Stimulated activated memory B cell treated with anti-CD40 and anti-IgM and Interleukin-4, amounts not matched to agents 10 μg/mL and 1 μg/mL and 100 μg/mL, for 72 hours (primary cell): ENCODE measurements at regions not wholly inside any gene's neighbourhood (a gene's known extent, or its start where the extent isn't known, plus 50 kb on each side); places are given as distances from the start of the nearest gene placed in this dataset.
"Not testable (repeated sequence)": the region's sequence is repeated elsewhere in the genome, so short reads cannot be mapped to it uniquely, and the experiment has no call there.

Experiments
- ATAC-seq: fragments of 150-1000 bp; cut with Tn5 transposase; 2 replicates; pipeline ENCODE4 v1.10.0; 2021
- H3K27ac Mint-ChIP-seq: one replicate; pipeline ENCODE4 v1.8.0; 2022; ENCODE audit warnings: mild to moderate bottlenecking, mixed read lengths
- H3K27me3 Mint-ChIP-seq: one replicate; pipeline ENCODE4 v1.8.0; 2022; ENCODE audit warnings: mixed read lengths
- H3K36me3 Mint-ChIP-seq: one replicate; pipeline ENCODE4 v1.8.0; 2022; ENCODE audit warnings: mixed read lengths
- H3K4me1 Mint-ChIP-seq: one replicate; pipeline ENCODE4 v1.8.0; 2022; ENCODE audit warnings: mixed read lengths
- H3K4me3 Mint-ChIP-seq: one replicate; pipeline ENCODE4 v1.8.0; 2022; ENCODE audit warnings: mild to moderate bottlenecking, moderate library complexity, mixed read lengths
- H3K9me3 Mint-ChIP-seq: one replicate; pipeline ENCODE4 v1.8.0; 2022; ENCODE audit warnings: mixed read lengths

GRCh38 chr12:114529966-114530365 lies 124.0 kb upstream of the TBX5 start:
- Mint-ChIP-seq H3K36me3 (no peaks in the 10 kb centered on the region), H3K9me3 (peaks cover 3% of the 10 kb centered on the region), H3K27me3 (no peaks in the 10 kb centered on the region), H3K4me1 (no peaks in the 10 kb centered on the region), H3K27ac (no peak overlapping the region), H3K4me3 (no peak overlapping the region)
- ATAC-seq = no peak

- peaks cover 3% of the 10 kb centered on the region for H3K9me3 Mint-ChIP-seq
- no peaks in the 10 kb centered on the region for H3K36me3 Mint-ChIP-seq
- H3K4me3 Mint-ChIP-seq = no peak overlapping the region
- H3K27me3 Mint-ChIP-seq = no peaks in the 10 kb centered on the region
- no peak overlapping the region for H3K27ac Mint-ChIP-seq
- no peak for ATAC-seq
- H3K4me1 Mint-ChIP-seq = no peaks in the 10 kb centered on the region
These were observed 122.8 kb upstream of the TBX5 start for GRCh38 chr12:114528766-114529165.

GRCh38 chr12:114521160-114521559 lies 115.2 kb upstream of the TBX5 start:
- not testable (repeated sequence) for H3K27ac Mint-ChIP-seq, H3K27me3 Mint-ChIP-seq, ATAC-seq, H3K4me3 Mint-ChIP-seq, H3K4me1 Mint-ChIP-seq, H3K9me3 Mint-ChIP-seq, H3K36me3 Mint-ChIP-seq

- Mint-ChIP-seq H3K36me3 (no peaks in the 10 kb centered on the region), H3K4me1 (no peaks in the 10 kb centered on the region), H3K27me3 (no peaks in the 10 kb centered on the region), H3K27ac (no peak overlapping the region), H3K4me3 (no peak overlapping the region), H3K9me3 (no peaks in the 10 kb centered on the region)
- no peak for ATAC-seq
These were observed 106.4 kb upstream of the TBX5 start for GRCh38 chr12:114512351-114512750.

GRCh38 chr12:114508529-114509129 lies 102.7 kb upstream of the TBX5 start:
- H3K27me3 Mint-ChIP-seq = peaks cover 2% of the 10 kb centered on the region
- H3K36me3 Mint-ChIP-seq = no peaks in the 10 kb centered on the region
- H3K4me1 Mint-ChIP-seq = no peaks in the 10 kb centered on the region
- ATAC-seq = peak; percentile 41
- H3K4me3 Mint-ChIP-seq = no peak overlapping the region
- H3K9me3 Mint-ChIP-seq = peaks cover 3% of the 10 kb centered on the region
- no peak overlapping the region for H3K27ac Mint-ChIP-seq

- Mint-ChIP-seq H3K36me3 (no peaks in the 10 kb centered on the region), H3K27ac (no peak overlapping the region), H3K27me3 (peaks cover 10% of the 10 kb centered on the region), H3K4me1 (no peaks in the 10 kb centered on the region), H3K4me3 (no peak overlapping the region), H3K9me3 (peaks cover 3% of the 10 kb centered on the region)
- ATAC-seq = no peak
These were observed 100.7 kb upstream of the TBX5 start for GRCh38 chr12:114506651-114507050.

- Mint-ChIP-seq H3K27me3 (peaks cover 23% of the 10 kb centered on the region), H3K4me1 (no peaks in the 10 kb centered on the region), H3K4me3 (no peak overlapping the region), H3K36me3 (no peaks in the 10 kb centered on the region), H3K27ac (no peak overlapping the region), H3K9me3 (peaks cover 3% of the 10 kb centered on the region)
- ATAC-seq = no peak
These were observed 98.4 kb upstream of the TBX5 start for GRCh38 chr12:114504311-114504710.

- Mint-ChIP-seq H3K36me3 (no peaks in the 10 kb centered on the region), H3K9me3 (peaks cover 3% of the 10 kb centered on the region), H3K4me1 (no peaks in the 10 kb centered on the region), H3K4me3 (no peak overlapping the region), H3K27me3 (peaks cover 42% of the 10 kb centered on the region), H3K27ac (no peak overlapping the region)
- ATAC-seq = no peak
These were observed 95.5 kb upstream of the TBX5 start for GRCh38 chr12:114501474-114501807.

GRCh38 chr12:114500775-114501473 lies 95.0 kb upstream of the TBX5 start:
- Mint-ChIP-seq H3K4me3 (no peak overlapping the region), H3K4me1 (no peaks in the 10 kb centered on the region), H3K27ac (no peak overlapping the region), H3K36me3 (no peaks in the 10 kb centered on the region), H3K27me3 (peaks cover 42% of the 10 kb centered on the region), H3K9me3 (peaks cover 1% of the 10 kb centered on the region)
- no peak for ATAC-seq

- no peaks in the 10 kb centered on the region for H3K4me1 Mint-ChIP-seq
- H3K27ac Mint-ChIP-seq = no peak overlapping the region
These were observed 94.2 kb upstream of the TBX5 start for GRCh38 chr12:114500131-114500530.

GRCh38 chr12:114499338-114499737 lies 93.4 kb upstream of the TBX5 start:
- no peak overlapping the region for H3K27ac Mint-ChIP-seq
- peaks cover 42% of the 10 kb centered on the region for H3K27me3 Mint-ChIP-seq
- H3K36me3 Mint-ChIP-seq = no peaks in the 10 kb centered on the region
- H3K9me3 Mint-ChIP-seq = no peaks in the 10 kb centered on the region
- H3K4me1 Mint-ChIP-seq = no peaks in the 10 kb centered on the region
- ATAC-seq = no peak
- H3K4me3 Mint-ChIP-seq = no peak overlapping the region

More at GRCh38 chr12:114500131-114500530, 94.2 kb upstream of the TBX5 start:
- Mint-ChIP-seq H3K36me3 (no peaks in the 10 kb centered on the region), H3K27me3 (peaks cover 42% of the 10 kb centered on the region), H3K9me3 (no peaks in the 10 kb centered on the region), H3K4me3 (no peak overlapping the region)
- ATAC-seq = no peak

- Mint-ChIP-seq H3K9me3 (peaks cover 4% of the 10 kb centered on the region), H3K4me3 (no peak overlapping the region)
- ATAC-seq = no peak
These were observed 86.0 kb upstream of the TBX5 start for GRCh38 chr12:114491916-114492315.

GRCh38 chr12:114484822-114485459 lies 79.0 kb upstream of the TBX5 start:
- not testable (repeated sequence) for H3K9me3 Mint-ChIP-seq, H3K36me3 Mint-ChIP-seq, H3K4me3 Mint-ChIP-seq, ATAC-seq, H3K4me1 Mint-ChIP-seq, H3K27ac Mint-ChIP-seq
- peaks cover 23% of the 10 kb centered on the region for H3K27me3 Mint-ChIP-seq

More at GRCh38 chr12:114491916-114492315, 86.0 kb upstream of the TBX5 start:
- no peak overlapping the region for H3K27ac Mint-ChIP-seq
- no peaks in the 10 kb centered on the region for H3K4me1 Mint-ChIP-seq
- H3K36me3 Mint-ChIP-seq = no peaks in the 10 kb centered on the region
- peaks cover 3% of the 10 kb centered on the region for H3K27me3 Mint-ChIP-seq

- H3K36me3 Mint-ChIP-seq = no peaks in the 10 kb centered on the region
- H3K4me3 Mint-ChIP-seq = no peak overlapping the region
- ATAC-seq = no peak
- peaks cover 7% of the 10 kb centered on the region for H3K4me1 Mint-ChIP-seq
- H3K9me3 Mint-ChIP-seq = peaks cover 10% of the 10 kb centered on the region
- no peak overlapping the region for H3K27ac Mint-ChIP-seq
- peaks cover 32% of the 10 kb centered on the region for H3K27me3 Mint-ChIP-seq
These were observed 78.1 kb upstream of the TBX5 start for GRCh38 chr12:114483996-114484395.

- no peak overlapping the region for H3K4me3 Mint-ChIP-seq
- H3K36me3 Mint-ChIP-seq = no peaks in the 10 kb centered on the region
- no peak for ATAC-seq
- H3K9me3 Mint-ChIP-seq = peaks cover 1% of the 10 kb centered on the region
- peaks cover 7% of the 10 kb centered on the region for H3K4me1 Mint-ChIP-seq
- peaks cover 45% of the 10 kb centered on the region for H3K27me3 Mint-ChIP-seq
- H3K27ac Mint-ChIP-seq = no peak overlapping the region
These were observed 75.2 kb upstream of the TBX5 start for GRCh38 chr12:114481200-114481535.
